SH-SY5Y (cell line): ENCODE measurements at regions not wholly inside any gene's neighbourhood (a gene's known extent, or its start where the extent isn't known, plus 50 kb on each side); places are given as distances from the start of the nearest gene placed in this dataset.

Experiments used
- GATA2 ChIP-seq: IDR thresholded peaks from 2 replicates; pipeline ENCODE4 v1.6.1; 2011; ENCODE audit warnings: mild to moderate bottlenecking, low read depth, low read length
- GATA3 ChIP-seq: IDR thresholded peaks from 2 replicates; pipeline ENCODE4 v1.6.1; 2011; ENCODE audit warnings: low read depth, mild to moderate bottlenecking, low read length, moderate library complexity

DNA sequence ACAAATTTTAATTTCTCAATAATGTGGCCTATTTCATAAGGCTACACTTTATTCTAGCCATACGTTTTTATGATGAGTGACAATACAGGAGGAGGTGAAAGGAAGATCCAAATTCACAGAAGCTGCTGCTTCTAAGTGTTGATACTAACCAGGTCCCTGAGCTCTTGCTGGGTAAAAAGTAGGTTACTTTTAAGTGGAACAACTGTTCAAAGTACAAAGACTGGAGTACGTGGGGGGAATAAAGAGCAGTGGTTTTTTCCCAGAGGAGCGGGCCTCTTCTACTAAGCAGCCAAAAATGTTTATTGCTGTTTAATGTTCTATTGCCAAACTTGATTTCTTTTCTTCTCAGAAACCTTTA lies 301.8 kb downstream of the AEBP2 start:
- TF ChIP-seq GATA2 = no peak
- TF ChIP-seq GATA3 = no peak
